Suprapubic skin (tissue), 4 donors: ENCODE measurements at regions not wholly inside any gene's neighbourhood (a gene's known extent, or its start where the extent isn't known, plus 50 kb on each side); places are given as distances from the start of the nearest gene placed in this dataset.

Experiments used
- EP300 ChIP-seq: sonication (generic); formaldehyde crosslinking; IDR thresholded peaks from one replicate; pipeline ENCODE4 v1.6.1; 2017; ENCODE audit warnings: antibody characterized with exemption
- POLR2A ChIP-seq, 2 donors: fragments of 450-650 bp; IDR thresholded peaks; one replicate each; pipeline ENCODE4 v1.6.1; 2017; ENCODE audit warnings: antibody characterized with exemption in 2 of 2, mild to moderate bottlenecking in 2 of 2, moderate library complexity in 2 of 2
- POLR2AphosphoS5 ChIP-seq, 3 donors: sonication (generic); formaldehyde crosslinking; IDR thresholded peaks; one replicate each; pipeline ENCODE4 v1.6.1; 2017; ENCODE audit warnings: antibody characterized with exemption in 3 of 3
- TF ChIP-seq, protein P1 (sequence below), 2 donors: fragments of 200-600 bp in 1 of 2; fragments of 450-650 bp in 1 of 2; sonication (generic) in 1 of 2; IDR thresholded peaks; one replicate each; pipeline ENCODE4 v1.5.1; 2016 to 2019; ENCODE audit warnings: antibody characterized with exemption in 2 of 2, mild to moderate bottlenecking in 1 of 2, moderate library complexity in 1 of 2

GRCh38 chr10:90526721-90527120 is 331.1 kb downstream of the HTR7 start:
- TF ChIP-seq, protein P1, sequence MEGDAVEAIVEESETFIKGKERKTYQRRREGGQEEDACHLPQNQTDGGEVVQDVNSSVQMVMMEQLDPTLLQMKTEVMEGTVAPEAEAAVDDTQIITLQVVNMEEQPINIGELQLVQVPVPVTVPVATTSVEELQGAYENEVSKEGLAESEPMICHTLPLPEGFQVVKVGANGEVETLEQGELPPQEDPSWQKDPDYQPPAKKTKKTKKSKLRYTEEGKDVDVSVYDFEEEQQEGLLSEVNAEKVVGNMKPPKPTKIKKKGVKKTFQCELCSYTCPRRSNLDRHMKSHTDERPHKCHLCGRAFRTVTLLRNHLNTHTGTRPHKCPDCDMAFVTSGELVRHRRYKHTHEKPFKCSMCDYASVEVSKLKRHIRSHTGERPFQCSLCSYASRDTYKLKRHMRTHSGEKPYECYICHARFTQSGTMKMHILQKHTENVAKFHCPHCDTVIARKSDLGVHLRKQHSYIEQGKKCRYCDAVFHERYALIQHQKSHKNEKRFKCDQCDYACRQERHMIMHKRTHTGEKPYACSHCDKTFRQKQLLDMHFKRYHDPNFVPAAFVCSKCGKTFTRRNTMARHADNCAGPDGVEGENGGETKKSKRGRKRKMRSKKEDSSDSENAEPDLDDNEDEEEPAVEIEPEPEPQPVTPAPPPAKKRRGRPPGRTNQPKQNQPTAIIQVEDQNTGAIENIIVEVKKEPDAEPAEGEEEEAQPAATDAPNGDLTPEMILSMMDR (IDR thresholded peaks at IDR 0.05): no peak
- no peak for TF ChIP-seq POLR2A (IDR thresholded peaks at IDR 0.05)
- TF ChIP-seq POLR2AphosphoS5 (IDR thresholded peaks at IDR 0.05): no peak
- no peak for TF ChIP-seq EP300
